WTC11 (cell line): ENCODE measurements at regions not wholly inside any gene's neighbourhood (a gene's known extent, or its start where the extent isn't known, plus 50 kb on each side); places are given as distances from the start of the nearest gene placed in this dataset.

ENCODE experiments used
- GABPB1 ChIP-seq: sonication (generic); formaldehyde crosslinking; IDR thresholded peaks from 2 replicates; pipeline ENCODE4 v1.8.1; 2023; ENCODE audit warnings: mild to moderate bottlenecking, missing genetic modification reagents
- GTF2I ChIP-seq: fragments of 250-450 bp; sonication (Bioruptor Pico); conservative IDR thresholded peaks from 2 replicates; pipeline ENCODE4 v1.4.0; 2021; ENCODE audit warnings: mild to moderate bottlenecking
- NFYB ChIP-seq: sonication (generic); formaldehyde crosslinking; conservative IDR thresholded peaks from 2 replicates; pipeline ENCODE4 v1.8.0; 2022; ENCODE audit warnings: low read depth, missing genetic modification reagents
- NR2C2 ChIP-seq: sonication (generic); formaldehyde crosslinking; IDR thresholded peaks from 2 replicates; pipeline ENCODE4 v1.8.0; 2022; ENCODE audit warnings: mild to moderate bottlenecking, missing genetic modification reagents
- SMAD4 ChIP-seq: sonication (generic); formaldehyde crosslinking; IDR thresholded peaks from 2 replicates; pipeline ENCODE4 v1.8.0; 2022; ENCODE audit warnings: mild to moderate bottlenecking, missing genetic modification reagents
- TF ChIP-seq, protein P1 (sequence below): fragments of 200-600 bp; IDR thresholded peaks from 2 replicates; pipeline ENCODE4 v1.8.0; 2022; ENCODE audit warnings: antibody characterized with exemption
- TF ChIP-seq, protein P2 (sequence below): fragments of 250-450 bp; sonication (Bioruptor Pico); IDR thresholded peaks from 2 replicates; pipeline ENCODE4 v2.1.2; 2022; ENCODE audit warnings: mild to moderate bottlenecking, moderate library complexity
- TF ChIP-seq, protein P3 (sequence below): sonication (generic); formaldehyde crosslinking; IDR thresholded peaks from 2 replicates; pipeline ENCODE4 v1.8.1; 2022; ENCODE audit warnings: low read depth, missing genetic modification reagents, borderline replicate concordance
- TF ChIP-seq, protein P4 (sequence below): sonication (generic); formaldehyde crosslinking; IDR thresholded peaks from 2 replicates; pipeline ENCODE4 v1.8.0; 2023; ENCODE audit warnings: missing genetic modification reagents, mild to moderate bottlenecking, borderline replicate concordance
- TF ChIP-seq, protein P5 (sequence below): sonication (generic); formaldehyde crosslinking; IDR thresholded peaks from 2 replicates; pipeline ENCODE4 v1.8.0; 2022; ENCODE audit warnings: missing genetic modification reagents
- TF ChIP-seq, protein P6 (sequence below): fragments of 250-450 bp; sonication (Bioruptor Pico); conservative IDR thresholded peaks from 2 replicates; pipeline ENCODE4 v1.9.0; 2021; ENCODE audit warnings: mild to moderate bottlenecking
- TF ChIP-seq, protein P7 (sequence below): sonication (generic); formaldehyde crosslinking; IDR thresholded peaks from 2 replicates; pipeline ENCODE4 v1.8.1; 2023; ENCODE audit warnings: mild to moderate bottlenecking, missing genetic modification reagents
- TF ChIP-seq, protein P8 (sequence below): sonication (generic); formaldehyde crosslinking; conservative IDR thresholded peaks from 2 replicates; pipeline ENCODE4 v1.8.1; 2022; ENCODE audit warnings: mild to moderate bottlenecking, missing genetic modification reagents

DNA sequence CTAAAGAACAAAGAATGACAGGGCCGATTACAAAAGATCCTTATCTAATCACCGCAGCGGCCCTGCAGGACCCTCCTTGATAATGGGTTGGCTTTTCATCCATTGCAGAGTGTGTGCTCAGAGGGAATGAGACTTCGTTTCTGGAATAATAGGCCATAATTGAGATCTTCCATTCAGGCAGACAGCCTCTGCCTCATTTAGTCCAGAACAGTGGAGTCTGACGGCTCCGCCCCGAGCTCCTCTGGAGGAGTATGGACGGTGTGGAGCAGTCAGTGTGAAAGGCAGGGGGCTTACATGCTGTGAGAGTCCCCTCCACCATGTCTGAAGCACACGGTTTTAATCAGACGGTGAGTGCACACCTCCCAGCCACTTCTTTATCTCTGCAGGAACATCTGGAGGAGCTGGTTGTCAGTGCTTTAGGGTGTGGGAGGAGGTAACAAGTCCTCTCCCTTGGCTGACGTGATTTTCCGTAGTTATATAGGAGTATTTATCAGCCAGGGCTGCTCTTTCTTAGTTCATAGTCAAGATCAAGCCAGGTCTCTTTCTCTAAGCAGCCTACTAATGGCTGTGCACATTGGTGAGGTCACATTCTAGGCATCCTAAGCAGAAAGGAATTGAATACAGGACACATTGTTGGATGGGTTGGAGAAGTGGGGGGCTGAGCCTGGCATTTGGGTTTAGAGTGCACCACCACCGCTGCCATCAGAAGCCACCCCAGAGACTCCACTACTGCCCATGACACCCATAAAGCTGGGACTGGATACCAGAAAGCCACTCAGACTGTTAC is 1477.9 kb downstream of the TBC1D22A start:
- no peak for TF ChIP-seq SMAD4 (CRISPR knock-in tag)
- TF ChIP-seq, protein P1, sequence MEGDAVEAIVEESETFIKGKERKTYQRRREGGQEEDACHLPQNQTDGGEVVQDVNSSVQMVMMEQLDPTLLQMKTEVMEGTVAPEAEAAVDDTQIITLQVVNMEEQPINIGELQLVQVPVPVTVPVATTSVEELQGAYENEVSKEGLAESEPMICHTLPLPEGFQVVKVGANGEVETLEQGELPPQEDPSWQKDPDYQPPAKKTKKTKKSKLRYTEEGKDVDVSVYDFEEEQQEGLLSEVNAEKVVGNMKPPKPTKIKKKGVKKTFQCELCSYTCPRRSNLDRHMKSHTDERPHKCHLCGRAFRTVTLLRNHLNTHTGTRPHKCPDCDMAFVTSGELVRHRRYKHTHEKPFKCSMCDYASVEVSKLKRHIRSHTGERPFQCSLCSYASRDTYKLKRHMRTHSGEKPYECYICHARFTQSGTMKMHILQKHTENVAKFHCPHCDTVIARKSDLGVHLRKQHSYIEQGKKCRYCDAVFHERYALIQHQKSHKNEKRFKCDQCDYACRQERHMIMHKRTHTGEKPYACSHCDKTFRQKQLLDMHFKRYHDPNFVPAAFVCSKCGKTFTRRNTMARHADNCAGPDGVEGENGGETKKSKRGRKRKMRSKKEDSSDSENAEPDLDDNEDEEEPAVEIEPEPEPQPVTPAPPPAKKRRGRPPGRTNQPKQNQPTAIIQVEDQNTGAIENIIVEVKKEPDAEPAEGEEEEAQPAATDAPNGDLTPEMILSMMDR: no peak
- TF ChIP-seq NR2C2: no peak
- TF ChIP-seq, protein P2, sequence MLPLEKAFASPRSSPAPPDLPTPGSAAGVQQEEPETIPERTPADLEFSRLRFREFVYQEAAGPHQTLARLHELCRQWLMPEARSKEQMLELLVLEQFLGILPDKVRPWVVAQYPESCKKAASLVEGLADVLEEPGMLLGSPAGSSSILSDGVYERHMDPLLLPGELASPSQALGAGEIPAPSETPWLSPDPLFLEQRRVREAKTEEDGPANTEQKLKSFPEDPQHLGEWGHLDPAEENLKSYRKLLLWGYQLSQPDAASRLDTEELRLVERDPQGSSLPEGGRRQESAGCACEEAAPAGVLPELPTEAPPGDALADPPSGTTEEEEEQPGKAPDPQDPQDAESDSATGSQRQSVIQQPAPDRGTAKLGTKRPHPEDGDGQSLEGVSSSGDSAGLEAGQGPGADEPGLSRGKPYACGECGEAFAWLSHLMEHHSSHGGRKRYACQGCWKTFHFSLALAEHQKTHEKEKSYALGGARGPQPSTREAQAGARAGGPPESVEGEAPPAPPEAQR: no peak
- no peak for TF ChIP-seq GABPB1 (CRISPR knock-in tag)
- TF ChIP-seq GTF2I: no peak
- TF ChIP-seq, protein P3, sequence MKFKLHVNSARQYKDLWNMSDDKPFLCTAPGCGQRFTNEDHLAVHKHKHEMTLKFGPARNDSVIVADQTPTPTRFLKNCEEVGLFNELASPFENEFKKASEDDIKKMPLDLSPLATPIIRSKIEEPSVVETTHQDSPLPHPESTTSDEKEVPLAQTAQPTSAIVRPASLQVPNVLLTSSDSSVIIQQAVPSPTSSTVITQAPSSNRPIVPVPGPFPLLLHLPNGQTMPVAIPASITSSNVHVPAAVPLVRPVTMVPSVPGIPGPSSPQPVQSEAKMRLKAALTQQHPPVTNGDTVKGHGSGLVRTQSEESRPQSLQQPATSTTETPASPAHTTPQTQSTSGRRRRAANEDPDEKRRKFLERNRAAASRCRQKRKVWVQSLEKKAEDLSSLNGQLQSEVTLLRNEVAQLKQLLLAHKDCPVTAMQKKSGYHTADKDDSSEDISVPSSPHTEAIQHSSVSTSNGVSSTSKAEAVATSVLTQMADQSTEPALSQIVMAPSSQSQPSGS (CRISPR knock-in tag): no peak
- TF ChIP-seq, protein P4, sequence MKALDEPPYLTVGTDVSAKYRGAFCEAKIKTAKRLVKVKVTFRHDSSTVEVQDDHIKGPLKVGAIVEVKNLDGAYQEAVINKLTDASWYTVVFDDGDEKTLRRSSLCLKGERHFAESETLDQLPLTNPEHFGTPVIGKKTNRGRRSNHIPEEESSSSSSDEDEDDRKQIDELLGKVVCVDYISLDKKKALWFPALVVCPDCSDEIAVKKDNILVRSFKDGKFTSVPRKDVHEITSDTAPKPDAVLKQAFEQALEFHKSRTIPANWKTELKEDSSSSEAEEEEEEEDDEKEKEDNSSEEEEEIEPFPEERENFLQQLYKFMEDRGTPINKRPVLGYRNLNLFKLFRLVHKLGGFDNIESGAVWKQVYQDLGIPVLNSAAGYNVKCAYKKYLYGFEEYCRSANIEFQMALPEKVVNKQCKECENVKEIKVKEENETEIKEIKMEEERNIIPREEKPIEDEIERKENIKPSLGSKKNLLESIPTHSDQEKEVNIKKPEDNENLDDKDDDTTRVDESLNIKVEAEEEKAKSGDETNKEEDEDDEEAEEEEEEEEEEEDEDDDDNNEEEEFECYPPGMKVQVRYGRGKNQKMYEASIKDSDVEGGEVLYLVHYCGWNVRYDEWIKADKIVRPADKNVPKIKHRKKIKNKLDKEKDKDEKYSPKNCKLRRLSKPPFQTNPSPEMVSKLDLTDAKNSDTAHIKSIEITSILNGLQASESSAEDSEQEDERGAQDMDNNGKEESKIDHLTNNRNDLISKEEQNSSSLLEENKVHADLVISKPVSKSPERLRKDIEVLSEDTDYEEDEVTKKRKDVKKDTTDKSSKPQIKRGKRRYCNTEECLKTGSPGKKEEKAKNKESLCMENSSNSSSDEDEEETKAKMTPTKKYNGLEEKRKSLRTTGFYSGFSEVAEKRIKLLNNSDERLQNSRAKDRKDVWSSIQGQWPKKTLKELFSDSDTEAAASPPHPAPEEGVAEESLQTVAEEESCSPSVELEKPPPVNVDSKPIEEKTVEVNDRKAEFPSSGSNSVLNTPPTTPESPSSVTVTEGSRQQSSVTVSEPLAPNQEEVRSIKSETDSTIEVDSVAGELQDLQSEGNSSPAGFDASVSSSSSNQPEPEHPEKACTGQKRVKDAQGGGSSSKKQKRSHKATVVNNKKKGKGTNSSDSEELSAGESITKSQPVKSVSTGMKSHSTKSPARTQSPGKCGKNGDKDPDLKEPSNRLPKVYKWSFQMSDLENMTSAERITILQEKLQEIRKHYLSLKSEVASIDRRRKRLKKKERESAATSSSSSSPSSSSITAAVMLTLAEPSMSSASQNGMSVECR: no peak
- TF ChIP-seq, protein P5, sequence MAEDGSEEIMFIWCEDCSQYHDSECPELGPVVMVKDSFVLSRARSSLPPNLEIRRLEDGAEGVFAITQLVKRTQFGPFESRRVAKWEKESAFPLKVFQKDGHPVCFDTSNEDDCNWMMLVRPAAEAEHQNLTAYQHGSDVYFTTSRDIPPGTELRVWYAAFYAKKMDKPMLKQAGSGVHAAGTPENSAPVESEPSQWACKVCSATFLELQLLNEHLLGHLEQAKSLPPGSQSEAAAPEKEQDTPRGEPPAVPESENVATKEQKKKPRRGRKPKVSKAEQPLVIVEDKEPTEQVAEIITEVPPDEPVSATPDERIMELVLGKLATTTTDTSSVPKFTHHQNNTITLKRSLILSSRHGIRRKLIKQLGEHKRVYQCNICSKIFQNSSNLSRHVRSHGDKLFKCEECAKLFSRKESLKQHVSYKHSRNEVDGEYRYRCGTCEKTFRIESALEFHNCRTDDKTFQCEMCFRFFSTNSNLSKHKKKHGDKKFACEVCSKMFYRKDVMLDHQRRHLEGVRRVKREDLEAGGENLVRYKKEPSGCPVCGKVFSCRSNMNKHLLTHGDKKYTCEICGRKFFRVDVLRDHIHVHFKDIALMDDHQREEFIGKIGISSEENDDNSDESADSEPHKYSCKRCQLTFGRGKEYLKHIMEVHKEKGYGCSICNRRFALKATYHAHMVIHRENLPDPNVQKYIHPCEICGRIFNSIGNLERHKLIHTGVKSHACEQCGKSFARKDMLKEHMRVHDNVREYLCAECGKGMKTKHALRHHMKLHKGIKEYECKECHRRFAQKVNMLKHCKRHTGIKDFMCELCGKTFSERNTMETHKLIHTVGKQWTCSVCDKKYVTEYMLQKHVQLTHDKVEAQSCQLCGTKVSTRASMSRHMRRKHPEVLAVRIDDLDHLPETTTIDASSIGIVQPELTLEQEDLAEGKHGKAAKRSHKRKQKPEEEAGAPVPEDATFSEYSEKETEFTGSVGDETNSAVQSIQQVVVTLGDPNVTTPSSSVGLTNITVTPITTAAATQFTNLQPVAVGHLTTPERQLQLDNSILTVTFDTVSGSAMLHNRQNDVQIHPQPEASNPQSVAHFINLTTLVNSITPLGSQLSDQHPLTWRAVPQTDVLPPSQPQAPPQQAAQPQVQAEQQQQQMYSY (CRISPR knock-in tag): no peak
- TF ChIP-seq, protein P6, sequence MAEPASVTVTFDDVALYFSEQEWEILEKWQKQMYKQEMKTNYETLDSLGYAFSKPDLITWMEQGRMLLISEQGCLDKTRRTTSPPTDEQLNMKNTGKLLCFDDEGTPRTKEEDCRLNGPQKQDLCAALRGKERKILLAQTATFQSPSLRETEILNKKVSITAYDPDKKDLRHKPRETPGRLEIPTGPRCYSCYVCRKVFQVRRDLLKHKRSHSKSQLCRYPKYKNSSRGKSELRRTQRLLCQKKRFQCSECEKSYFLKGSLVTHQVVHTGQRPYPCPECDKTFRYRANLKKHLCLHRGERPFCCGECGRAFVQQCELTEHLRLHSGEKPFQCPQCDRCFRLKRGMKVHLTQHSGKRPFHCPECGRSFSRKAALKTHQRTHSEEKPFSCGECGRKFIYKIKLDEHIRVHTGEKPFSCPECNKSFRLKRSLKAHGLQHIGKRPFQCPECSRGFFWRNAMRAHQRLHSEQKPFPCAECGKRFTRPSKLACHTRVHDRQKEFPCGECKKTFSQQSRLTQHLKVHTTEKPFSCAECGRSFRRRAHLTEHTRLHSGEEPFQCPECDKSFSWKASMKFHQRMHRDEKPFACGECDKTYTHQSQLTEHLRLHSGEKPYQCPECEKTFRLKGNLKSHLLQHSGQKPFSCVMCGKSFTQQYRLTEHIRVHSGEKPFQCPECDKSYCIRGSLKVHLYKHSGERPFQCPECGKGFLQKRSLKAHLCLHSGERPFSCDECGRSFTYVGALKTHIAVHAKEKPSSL (CRISPR knock-in tag): no peak
- TF ChIP-seq, protein P7, sequence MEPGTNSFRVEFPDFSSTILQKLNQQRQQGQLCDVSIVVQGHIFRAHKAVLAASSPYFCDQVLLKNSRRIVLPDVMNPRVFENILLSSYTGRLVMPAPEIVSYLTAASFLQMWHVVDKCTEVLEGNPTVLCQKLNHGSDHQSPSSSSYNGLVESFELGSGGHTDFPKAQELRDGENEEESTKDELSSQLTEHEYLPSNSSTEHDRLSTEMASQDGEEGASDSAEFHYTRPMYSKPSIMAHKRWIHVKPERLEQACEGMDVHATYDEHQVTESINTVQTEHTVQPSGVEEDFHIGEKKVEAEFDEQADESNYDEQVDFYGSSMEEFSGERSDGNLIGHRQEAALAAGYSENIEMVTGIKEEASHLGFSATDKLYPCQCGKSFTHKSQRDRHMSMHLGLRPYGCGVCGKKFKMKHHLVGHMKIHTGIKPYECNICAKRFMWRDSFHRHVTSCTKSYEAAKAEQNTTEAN (CRISPR knock-in tag): no peak
- TF ChIP-seq, protein P8, sequence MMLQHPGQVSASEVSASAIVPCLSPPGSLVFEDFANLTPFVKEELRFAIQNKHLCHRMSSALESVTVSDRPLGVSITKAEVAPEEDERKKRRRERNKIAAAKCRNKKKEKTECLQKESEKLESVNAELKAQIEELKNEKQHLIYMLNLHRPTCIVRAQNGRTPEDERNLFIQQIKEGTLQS (CRISPR knock-in tag): no peak
- no peak for TF ChIP-seq NFYB (CRISPR knock-in tag)
